GM18502 (cell line): ENCODE measurements at regions not wholly inside any gene's neighbourhood (a gene's known extent, or its start where the extent isn't known, plus 50 kb on each side); places are given as distances from the start of the nearest gene placed in this dataset.
"Not testable (repeated sequence)": the region's sequence is repeated elsewhere in the genome, so short reads cannot be mapped to it uniquely, and the experiment has no call there.

Source experiments
- ATAC-seq: cut with Tn5 transposase; IDR thresholded peaks from one replicate; pipeline ENCODE4 v1.9.1; 2021; ENCODE audit warnings: mild to moderate bottlenecking; ENCODE audit not compliant: unreplicated experiment, poor library complexity

DNA sequence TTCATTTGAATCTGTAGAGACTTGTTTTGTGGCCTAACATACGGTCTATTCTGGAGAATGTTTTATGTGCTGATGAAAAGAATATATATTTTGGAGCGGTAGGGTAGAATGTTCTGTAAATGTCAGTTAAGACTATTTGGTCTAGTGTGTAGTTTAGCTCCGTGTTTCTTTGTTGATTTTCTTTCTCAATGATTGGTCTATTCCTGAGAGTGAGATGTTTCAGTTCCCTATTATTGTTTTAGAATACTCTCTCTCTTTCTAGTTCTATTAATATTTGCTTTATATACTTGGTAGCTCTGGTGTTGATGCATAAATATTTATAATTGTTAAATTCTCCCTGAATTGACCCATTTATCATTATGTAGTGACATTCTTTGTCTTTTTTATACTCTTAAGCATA lies 236.5 kb downstream of the GLUD2 start:
- ATAC-seq, result peak; percentile 70

DNA sequence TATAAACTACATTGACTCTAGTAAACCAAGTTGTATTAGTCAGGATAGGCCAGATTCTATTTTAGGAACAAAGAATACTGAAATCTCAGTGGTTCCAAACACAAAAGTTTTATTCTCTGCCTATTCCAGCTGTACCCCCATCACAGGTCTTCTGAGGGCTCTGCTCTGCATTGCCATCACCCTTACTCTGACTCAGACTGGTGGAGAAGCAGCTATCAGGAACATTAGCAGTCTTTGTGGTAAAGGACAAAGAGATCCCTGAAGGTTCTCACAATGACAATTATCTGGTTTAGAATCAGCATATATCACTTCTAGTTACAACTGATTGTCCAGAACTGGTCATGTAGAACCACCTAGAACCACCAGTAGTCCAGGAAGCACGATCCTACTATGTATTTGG lies 251.1 kb downstream of the GLUD2 start:
- peak; percentile 59 for ATAC-seq

DNA sequence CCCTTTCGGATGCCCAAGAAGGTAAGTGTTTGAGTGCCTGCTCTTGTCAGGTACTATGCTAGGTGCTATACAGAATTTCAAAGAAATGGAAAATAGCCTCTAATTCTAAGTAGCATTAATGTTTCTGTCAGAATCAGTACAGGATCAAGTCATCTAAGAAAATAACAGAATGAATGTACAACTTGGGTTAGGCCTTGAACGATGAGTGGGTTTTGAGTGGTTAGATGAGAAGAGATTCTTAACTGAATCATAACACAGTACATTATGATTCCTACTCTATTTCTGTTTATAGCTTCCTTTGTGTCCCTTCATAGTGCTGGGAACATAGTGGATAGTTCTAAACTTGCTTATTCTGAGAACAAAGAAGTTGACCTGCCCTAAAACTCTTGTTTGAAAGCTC lies 253.9 kb downstream of the GLUD2 start:
- no peak for ATAC-seq

DNA sequence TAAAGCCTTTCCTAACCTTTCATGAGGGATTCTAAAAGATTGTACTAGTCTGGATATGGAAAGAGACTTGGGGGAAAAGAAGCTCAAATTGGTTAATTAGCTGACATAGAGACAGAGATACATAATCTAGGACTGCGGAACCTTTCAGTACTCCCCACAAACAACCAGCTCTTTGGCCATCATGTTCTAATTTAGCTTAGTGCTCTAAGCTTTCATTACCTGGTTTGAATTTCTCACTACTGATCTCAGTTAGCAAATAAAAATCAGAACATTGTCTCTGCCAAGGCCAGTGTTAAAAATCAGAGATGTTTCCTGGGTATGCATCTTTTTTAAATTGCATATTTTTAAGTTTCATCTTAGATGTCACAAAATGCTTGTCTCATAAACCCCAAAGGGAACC lies 254.4 kb downstream of the GLUD2 start:
- ATAC-seq, result no peak

DNA sequence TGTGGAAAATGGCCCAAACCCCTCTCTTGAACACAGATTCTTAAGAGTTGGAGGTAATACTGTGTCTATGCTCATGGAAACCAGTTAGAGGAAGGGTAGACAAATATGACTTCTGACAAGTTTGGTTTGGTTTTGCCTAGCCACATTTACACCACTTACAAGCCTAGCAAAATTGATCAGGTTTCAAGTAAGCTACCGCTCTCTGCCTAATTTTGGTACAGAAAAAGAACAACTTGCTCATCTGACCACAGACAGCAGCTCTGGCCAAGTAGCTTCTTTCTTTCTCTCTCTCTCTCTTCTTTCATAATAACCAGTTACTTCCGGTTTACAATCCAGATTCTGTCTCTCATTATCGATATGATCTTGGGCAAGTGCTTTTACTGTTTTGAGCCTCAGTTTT lies 260.0 kb downstream of the GLUD2 start:
- ATAC-seq, result peak; percentile 76

DNA sequence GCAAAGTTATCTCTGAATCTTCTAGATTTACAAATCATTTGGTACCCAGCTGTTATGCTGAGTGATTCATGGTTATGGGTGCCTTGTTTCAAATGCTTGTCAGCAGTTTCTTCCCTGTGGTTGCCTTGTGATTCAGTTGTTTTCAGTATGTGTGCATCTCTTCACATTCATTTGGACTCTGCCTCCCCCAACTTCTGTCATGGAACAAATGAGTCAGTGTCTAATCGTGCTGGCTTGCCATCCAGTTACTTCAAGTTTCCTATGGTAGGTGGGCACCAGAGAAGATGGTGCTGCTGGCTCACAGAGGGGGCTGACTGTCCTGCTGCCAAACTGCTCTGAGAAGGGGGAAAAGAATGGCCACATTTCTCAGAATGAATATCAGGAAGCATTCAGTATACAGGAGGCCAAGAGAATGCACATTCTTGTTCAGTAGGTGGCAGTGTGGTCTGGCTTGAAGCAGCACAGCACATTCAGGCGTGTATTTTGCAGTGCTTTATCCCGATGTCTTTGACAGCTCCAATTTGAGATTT lies 260.9 kb downstream of the GLUD2 start:
- peak; percentile 81 for ATAC-seq

DNA sequence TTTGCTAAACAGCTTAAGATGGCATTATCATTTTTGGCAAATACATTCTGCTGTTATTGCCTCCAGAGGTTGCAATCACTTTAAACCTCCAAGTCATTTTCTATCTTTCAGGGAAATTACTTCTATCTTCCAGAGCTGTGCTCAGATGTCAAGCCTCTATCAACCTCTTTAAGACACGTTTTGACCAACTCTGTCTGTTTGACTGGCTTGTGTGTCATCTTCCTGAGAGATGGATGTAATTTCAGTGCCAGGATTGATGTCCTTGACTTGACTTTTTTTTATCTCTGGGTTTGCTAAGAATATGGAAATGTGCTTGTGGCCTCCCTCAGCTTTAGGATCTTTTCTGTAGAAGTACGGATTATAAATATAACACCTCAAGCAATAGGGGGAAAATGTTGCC lies 263.4 kb downstream of the GLUD2 start:
- ATAC-seq, result no peak

DNA sequence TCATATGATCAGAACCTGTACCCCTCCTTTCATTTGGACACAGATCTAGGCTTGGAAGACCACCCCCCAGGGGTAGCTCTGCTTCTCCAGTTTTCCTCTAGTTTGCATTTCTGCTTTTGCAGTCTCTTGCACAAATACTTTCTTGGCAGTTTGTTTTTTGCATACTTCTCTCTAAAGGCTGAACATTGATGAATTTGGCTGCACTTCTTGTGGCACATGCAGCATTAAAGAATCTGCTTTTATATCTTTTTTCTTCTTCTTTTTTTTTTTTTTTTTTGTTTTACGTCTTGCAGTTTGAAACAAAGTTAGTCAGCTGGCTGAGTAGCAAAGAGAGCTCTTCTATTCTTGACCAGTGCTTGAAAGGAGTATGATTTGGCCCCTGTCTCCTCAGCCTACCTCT lies 273.0 kb downstream of the GLUD2 start:
- no peak for ATAC-seq

DNA sequence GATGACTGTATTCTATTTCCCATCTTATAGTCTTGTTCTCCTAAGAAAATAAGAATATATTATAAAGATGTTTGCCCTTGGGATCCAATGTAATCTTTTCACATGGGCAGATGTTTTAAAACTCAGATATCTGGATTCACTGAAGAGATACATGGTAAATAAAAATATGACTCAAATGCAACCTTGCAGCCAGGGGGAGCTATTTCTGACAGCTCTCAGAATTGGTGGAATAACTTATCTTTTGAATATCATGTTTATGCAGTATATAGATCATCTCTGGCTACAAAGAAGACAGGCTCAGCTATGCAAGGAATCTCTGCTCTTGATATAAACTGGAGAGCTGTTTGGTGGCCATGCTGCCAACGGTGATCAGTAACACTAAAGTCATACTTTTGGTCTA lies 274.7 kb downstream of the GLUD2 start:
- ATAC-seq, result no peak

DNA sequence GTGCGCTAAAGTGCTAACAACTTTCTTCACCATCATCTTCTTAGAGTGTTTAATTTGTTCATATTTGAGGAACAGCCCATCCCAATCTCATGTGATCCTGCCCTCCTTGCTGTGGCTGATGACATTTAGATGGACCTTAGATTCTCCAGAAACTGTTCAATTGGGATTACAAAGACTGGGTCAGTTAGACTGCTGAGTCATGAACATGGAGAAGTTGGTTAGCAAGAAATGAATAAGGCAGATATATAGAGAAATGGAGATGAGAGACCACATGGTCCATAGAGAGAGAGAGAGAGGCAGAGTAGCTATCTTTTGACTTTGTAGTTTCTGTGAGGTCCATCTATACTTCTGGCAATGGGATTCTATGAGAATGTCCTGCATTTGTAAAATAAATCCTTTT lies 275.9 kb downstream of the GLUD2 start:
- no peak for ATAC-seq

DNA sequence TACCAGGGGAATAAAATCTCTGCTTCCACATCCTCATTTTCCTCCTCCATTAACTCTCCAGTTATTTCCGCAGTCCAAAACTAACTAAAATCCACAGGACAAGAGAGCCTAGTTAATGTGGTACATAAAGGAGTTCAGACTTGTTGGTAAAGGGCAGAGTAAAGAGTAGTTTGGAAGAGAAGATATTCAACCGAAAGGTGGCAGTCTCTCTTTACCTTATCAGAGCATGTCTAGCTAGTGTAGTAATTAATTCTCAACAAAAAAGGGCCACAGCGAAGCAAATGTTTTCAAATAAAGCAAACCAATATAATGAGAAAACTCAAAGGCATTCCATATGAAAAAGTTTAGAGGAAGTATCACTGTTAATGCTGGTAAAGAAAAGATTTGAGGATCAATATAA lies 286.5 kb downstream of the GLUD2 start:
- ATAC-seq, result no peak

DNA sequence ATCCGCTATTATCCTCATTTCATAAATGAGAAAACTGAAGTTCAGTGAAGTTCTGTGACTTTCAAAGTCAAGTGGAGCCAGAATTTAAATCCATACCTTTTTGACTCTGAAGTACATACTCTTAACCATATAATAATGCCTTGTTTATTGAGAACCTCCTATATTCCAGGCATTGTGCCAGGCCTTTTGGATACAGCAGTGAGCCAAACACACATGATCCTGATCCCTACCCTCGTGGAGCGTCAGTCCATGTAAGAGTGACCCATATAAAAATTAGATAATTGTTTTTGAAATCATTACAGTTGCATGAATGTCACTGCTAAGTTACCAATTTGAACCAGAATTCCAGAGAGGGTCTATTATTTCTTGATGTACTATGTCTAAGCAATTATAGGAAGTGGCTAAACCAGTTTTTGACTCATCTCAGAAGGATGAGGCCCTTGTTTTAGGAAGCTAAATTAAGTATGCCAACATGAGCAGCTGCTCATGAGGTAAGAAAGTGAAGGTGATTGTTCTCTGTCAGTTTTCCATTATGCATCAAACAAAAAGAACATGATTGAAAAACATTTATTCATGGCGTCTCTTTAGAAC lies 289.5 kb downstream of the GLUD2 start:
- no peak for ATAC-seq

DNA sequence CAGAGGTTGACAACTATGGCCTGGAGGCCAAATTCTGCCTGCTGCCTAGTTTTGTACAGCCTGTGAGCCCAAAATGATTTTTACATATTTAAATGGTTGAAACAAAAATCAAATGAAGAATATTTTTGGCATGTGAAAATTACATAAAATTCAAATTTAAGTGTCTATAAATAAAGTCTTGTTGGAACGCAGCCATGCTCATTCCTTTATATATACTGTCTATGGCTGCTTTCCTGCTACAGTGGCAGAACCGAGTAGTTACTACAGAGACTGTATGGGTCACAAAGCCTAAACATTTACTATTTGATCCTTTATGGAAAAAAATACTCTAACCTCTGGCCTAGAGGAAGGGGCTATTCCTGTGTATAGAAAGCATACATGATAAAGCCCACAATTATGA lies 290.4 kb downstream of the GLUD2 start:
- no peak for ATAC-seq

DNA sequence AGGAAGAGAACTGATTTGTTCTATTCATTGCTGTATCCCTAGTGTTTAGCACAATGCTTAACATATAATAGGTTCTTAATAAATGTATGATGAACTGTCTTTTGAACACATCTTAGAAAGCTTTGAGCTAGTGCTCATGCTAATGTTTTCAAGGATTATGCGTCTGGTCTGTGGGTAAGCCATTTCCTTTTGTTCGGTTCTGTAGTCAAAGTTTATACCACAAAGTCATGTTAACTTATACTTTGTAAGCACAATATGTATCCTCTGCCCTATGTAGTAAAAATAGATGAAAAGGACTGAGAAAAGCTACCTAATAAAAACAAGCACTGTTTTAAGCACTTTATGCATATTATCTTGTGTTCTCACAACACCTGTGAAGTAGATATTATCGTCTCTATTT lies 301.9 kb downstream of the GLUD2 start:
- no peak for ATAC-seq

DNA sequence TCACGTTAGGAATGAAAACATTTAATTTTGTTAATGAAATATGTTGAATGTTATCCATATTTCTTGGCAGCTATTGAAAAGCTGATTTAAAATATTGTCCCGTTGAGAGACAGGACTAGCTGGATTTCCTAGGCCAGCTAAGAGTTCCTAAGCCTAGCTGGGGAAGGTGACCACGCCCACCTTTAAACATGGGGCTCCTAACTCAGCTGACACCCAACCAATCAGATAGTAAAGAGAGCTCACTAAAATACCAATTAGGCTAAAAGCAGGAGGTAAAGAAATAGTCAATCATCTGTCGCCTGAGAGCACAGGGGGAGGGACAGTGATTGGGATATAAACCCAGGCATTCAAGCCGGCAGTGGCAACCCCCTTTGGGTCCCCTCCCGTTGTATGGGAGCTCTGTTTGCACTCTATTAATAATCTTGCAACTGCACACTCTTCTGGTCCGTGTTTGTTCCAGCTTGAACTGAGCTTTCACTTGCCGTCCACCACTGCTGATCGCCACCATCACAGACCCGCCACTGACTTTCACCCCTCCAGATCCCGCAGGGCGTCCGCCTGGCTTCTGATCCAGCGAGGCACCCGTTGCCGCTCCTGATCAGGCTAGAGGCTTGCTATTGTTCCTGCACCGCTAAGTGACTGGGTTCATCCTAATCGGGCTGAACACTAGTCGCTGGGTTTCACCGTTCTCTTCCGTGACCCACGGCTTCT lies 308.9 kb downstream of the GLUD2 start:
- no peak for ATAC-seq

DNA sequence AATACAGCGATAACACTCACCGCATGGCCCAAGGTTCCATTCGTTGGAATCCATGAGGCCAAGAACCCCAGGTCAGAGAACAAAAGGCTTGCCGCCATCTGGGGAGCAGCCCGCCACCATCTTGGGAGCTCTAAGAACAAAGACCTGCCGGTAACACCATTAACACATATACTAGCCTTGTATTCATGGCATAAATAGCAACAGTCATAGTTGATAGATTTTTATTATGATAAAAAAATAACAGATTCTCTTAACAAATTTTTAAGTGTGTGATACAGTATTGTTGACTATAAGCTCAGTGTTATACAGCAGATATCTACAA lies 309.4 kb downstream of the GLUD2 start:
- ATAC-seq, result no peak

DNA sequence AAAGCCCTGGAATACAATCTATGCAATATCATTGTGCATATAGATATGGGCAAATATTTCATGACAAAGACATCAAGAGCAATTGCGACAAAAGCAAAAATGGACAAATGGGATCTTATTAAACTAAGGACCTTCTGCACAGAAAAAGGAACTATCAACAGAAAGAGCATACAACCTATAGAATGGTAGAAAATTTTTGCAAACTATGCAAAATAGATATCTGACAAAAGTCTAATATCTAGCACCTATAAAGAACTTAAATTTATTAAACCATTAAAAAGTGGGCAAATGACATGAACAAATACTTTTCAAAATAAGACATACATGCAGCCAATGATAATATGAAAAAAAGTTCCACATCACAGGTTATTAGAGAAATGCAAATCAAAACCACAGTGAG lies 312.9 kb downstream of the GLUD2 start:
- no peak for ATAC-seq

DNA sequence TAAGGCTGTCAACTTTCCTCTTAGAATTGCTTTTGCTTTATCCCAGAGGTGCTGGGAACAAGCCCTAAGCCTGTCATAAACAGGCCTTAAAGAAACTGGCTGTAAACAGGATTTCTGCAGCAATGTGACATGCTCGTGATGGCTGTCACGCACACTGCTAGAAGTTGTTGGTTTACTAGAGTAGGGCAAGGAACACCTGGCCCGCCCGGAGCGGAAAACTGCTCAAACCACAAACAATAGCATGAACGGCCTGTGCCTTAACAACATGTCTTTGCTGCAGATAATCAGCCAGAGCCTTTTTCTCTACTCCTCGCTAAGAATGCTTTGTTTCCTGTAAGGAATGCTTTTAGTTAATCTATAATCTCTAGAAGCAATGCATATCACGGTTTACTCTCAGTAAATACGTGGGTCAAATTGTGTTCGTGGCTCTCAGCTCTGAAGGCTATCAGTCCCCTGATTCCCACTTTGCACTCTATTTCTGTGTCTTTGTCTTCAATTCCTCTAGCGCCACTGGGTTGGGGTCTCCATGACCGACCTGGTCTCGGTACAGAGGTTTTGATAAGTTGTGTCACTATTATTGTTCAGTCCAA lies 318.3 kb downstream of the GLUD2 start:
- no peak for ATAC-seq

DNA sequence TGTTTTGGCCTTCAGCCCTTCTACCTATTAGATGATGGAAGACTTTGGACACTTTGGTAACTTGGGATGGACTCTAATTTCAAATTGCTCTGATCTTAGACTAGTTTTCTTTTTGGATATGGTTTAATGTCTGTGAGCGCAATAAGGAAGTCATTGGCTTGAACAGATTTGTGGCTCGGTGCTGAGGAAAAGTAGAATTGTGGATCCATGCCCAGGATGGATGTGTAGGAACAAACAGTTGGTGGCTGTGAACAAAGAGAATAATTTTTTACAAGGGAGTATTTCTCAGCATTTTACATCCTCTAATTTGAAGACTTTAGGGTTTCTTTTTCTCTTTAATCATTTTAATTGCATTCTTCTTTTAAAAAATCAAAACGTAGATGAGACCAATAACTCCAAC lies 327.1 kb downstream of the GLUD2 start:
- no peak for ATAC-seq

DNA sequence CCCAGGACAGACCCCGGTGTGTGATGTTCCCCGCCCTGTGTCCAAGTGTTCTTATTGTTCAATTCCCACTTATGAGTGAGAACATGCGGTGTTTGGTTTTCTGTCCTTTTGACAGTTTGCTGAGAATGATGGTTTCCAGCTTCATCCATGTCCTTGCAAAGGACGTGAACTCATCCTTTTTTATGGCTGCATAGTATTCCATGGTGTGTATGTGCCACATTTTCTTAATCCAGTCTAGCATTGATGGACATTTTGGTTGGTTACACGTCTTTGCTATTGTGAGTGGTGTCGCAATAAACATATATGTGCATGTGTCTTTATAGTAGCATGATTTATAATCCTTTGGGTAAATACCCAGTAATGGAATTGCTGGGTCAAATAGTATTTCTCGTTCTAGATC lies 334.5 kb downstream of the GLUD2 start:
- not testable (repeated sequence) for ATAC-seq

DNA sequence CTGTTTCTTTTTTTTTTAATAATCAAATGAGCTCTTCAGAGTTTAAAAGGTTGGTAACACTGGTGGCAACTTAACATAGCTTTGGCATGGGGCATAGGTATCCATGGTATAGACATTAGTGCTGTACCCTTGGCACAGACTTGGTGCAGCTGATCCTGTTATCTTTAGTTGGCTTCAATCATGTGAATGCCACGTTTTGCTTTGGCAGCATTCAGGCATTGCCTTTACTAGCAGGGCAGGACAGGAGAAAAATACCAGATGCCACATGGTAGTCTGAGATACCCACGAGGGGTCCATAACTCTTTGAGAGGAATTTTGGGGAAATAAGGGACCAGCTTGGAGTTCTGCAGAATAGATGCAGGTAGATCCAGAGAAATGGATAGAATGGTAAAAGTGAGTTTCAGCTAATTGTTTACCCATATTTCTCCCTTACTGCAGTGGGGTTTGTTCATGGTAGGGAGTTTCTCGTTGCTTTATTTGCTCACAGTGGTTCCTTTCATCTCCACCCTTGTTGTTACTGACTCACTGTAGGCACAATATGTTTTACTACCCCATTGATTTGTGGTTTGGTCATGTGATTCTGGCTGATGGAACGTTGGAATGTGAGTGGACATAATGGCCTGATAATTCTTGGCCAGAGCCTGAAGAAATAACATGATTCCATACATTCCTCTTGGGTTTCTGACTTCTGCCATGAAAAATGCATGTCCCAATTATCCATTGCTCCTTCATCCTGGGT lies 342.7 kb downstream of the GLUD2 start:
- no peak for ATAC-seq
